Hepatocyte (in vitro differentiated cells): ENCODE measurements at regions not wholly inside any gene's neighbourhood (a gene's known extent, or its start where the extent isn't known, plus 50 kb on each side); places are given as distances from the start of the nearest gene placed in this dataset.

Experiments
- DNase-seq: peaks from one replicate; pipeline ENCODE4 v3.0.0-alpha.2; 2016; ENCODE audit warnings: low spot score
- H2AFZ ChIP-seq: fragments of 200-600 bp; sonication (generic); 2 replicates; pipeline ENCODE4 v1.6.0; 2016; ENCODE audit warnings: antibody characterized with exemption, mild to moderate bottlenecking
- H3K27ac ChIP-seq: fragments of 200-600 bp; sonication (generic); 2 replicates; pipeline ENCODE4 v1.5.1; 2016; ENCODE audit warnings: mild to moderate bottlenecking
- H3K27me3 ChIP-seq: fragments of 200-600 bp; sonication (generic); 2 replicates; pipeline ENCODE4 v1.6.1; 2016
- H3K36me3 ChIP-seq: fragments of 200-600 bp; sonication (generic); replicated peaks from 2 replicates; pipeline ENCODE4 v1.5.1; 2016; ENCODE audit warnings: low read depth; ENCODE audit not compliant: insufficient read depth
- H3K4me1 ChIP-seq: fragments of 200-600 bp; sonication (generic); 2 replicates; pipeline ENCODE4 v1.5.1; 2016; ENCODE audit warnings: mild to moderate bottlenecking, moderate library complexity; ENCODE audit not compliant: insufficient read depth
- H3K4me2 ChIP-seq: fragments of 200-600 bp; sonication (generic); 2 replicates; pipeline ENCODE4 v1.6.0; 2016
- H3K4me3 ChIP-seq: fragments of 200-600 bp; sonication (generic); 2 replicates; pipeline ENCODE4 v1.5.1; 2016; ENCODE audit warnings: mild to moderate bottlenecking
- H3K79me2 ChIP-seq: fragments of 200-600 bp; sonication (generic); 2 replicates; pipeline ENCODE4 v1.6.0; 2017; ENCODE audit warnings: mild to moderate bottlenecking
- H3K9me2 ChIP-seq: fragments of 200-600 bp; sonication (generic); replicated peaks from 2 replicates; pipeline ENCODE4 v1.6.0; 2017; ENCODE audit warnings: mild to moderate bottlenecking; ENCODE audit not compliant: insufficient read depth
- H3K9me3 ChIP-seq: fragments of 200-600 bp; sonication (generic); 2 replicates; pipeline ENCODE4 v1.5.1; 2016; ENCODE audit warnings: low read depth, mild to moderate bottlenecking
- H4K20me1 ChIP-seq: fragments of 200-600 bp; sonication (generic); 2 replicates; pipeline ENCODE4 v1.6.0; 2016; ENCODE audit warnings: mild to moderate bottlenecking; ENCODE audit not compliant: insufficient read depth, poor library complexity, severe bottlenecking
- CTCF ChIP-seq: fragments of 200-600 bp; sonication (generic); IDR thresholded peaks from 2 replicates; pipeline ENCODE4 v1.5.1; 2016; ENCODE audit warnings: antibody characterized with exemption, mild to moderate bottlenecking; ENCODE audit not compliant: poor library complexity
- EZH2 ChIP-seq: fragments of 200-600 bp; sonication (generic); IDR thresholded peaks from 2 replicates; pipeline ENCODE4 v1.6.1; 2016; ENCODE audit warnings: antibody characterized with exemption, mild to moderate bottlenecking, borderline replicate concordance
- EZH2phosphoT487 ChIP-seq: fragments of 200-600 bp; sonication (generic); IDR thresholded peaks from one replicate; pipeline ENCODE4 v1.6.1; 2018; ENCODE audit warnings: antibody characterized with exemption, mild to moderate bottlenecking, low read depth, moderate library complexity; ENCODE audit not compliant: unreplicated experiment, severe bottlenecking
- WGBS: methylation state at CpG from one replicate; pipeline ENCODE4 v1.1.6; 2016; ENCODE audit warnings: low lambda C conversion rate; ENCODE audit errors: missing lambda C conversion rate; 5-methylcytosine and 5-hydroxymethylcytosine counted together

- Histone ChIP-seq H3K4me2 (no peak overlapping the region), H2AFZ (no peak overlapping the region), H3K79me2 (no peaks in the 10 kb centered on the region), H4K20me1 (no peaks in the 10 kb centered on the region), H3K9me2 (no peaks in the 10 kb centered on the region), H3K9me3 (no peaks in the 10 kb centered on the region), H3K4me1 (peaks cover 12% of the 10 kb centered on the region), H3K27ac (no peak overlapping the region), H3K36me3 (no peaks in the 10 kb centered on the region), H3K4me3 (no peak overlapping the region), H3K27me3 (no peaks in the 10 kb centered on the region)
- 88% methylated on average over 9 of the region's 9 CpGs for WGBS
- TF ChIP-seq CTCF (no peak), EZH2phosphoT487 (no peak), EZH2 (no peak)
- no peak for DNase-seq
These were observed 641.8 kb downstream of the NTRK3 start for GRCh38 chr15:87614704-87615103.

- TF ChIP-seq EZH2phosphoT487 (no peak), EZH2 (no peak), CTCF (no peak)
- no peaks in the 10 kb centered on the region for H3K27me3 ChIP-seq
- 68% methylated on average over 8 of the region's 8 CpGs for WGBS
These were observed 646.2 kb downstream of the NTRK3 start for GRCh38 chr15:87610366-87610765.

GRCh38 chr15:87609894-87610293, 646.6 kb downstream of the NTRK3 start:
- Histone ChIP-seq H4K20me1 (no peaks in the 10 kb centered on the region), H3K27me3 (no peaks in the 10 kb centered on the region), H3K9me2 (no peaks in the 10 kb centered on the region), H2AFZ (no peak overlapping the region), H3K27ac (no peak overlapping the region), H3K4me2 (no peak overlapping the region), H3K4me1 (no peaks in the 10 kb centered on the region), H3K4me3 (no peak overlapping the region), H3K79me2 (no peaks in the 10 kb centered on the region), H3K36me3 (no peaks in the 10 kb centered on the region), H3K9me3 (no peaks in the 10 kb centered on the region)
- 87% methylated on average over 4 of the region's 4 CpGs for WGBS
- TF ChIP-seq EZH2phosphoT487 (no peak), EZH2 (no peak), CTCF (no peak)
- DNase-seq: no peak

More at GRCh38 chr15:87610366-87610765, 646.2 kb downstream of the NTRK3 start:
- Histone ChIP-seq H3K9me2 (no peaks in the 10 kb centered on the region), H3K4me3 (no peak overlapping the region), H4K20me1 (no peaks in the 10 kb centered on the region), H2AFZ (no peak overlapping the region), H3K4me2 (no peak overlapping the region), H3K4me1 (no peaks in the 10 kb centered on the region), H3K9me3 (no peaks in the 10 kb centered on the region), H3K36me3 (no peaks in the 10 kb centered on the region), H3K27ac (no peak overlapping the region), H3K79me2 (no peaks in the 10 kb centered on the region)
- DNase-seq: no peak

GRCh38 chr15:87609474-87609873, 647.1 kb downstream of the NTRK3 start:
- Histone ChIP-seq H3K4me1 (no peaks in the 10 kb centered on the region), H2AFZ (no peak overlapping the region), H3K9me3 (no peaks in the 10 kb centered on the region), H3K27ac (no peak overlapping the region), H3K4me2 (no peak overlapping the region), H3K9me2 (no peaks in the 10 kb centered on the region), H3K79me2 (no peaks in the 10 kb centered on the region), H4K20me1 (no peaks in the 10 kb centered on the region), H3K36me3 (no peaks in the 10 kb centered on the region), H3K27me3 (no peaks in the 10 kb centered on the region), H3K4me3 (no peak overlapping the region)
- TF ChIP-seq EZH2phosphoT487 (no peak), CTCF (no peak), EZH2 (no peak)
- DNase-seq: peak; percentile 28
- WGBS: 50% methylated on average over 1 of the region's 1 CpG
